ENCODE measurements at regions not wholly inside any gene's neighbourhood (a gene's known extent, or its start where the extent isn't known, plus 50 kb on each side); places are given as distances from the start of the nearest gene placed in this dataset.

GRCh38 chr6:168867247-168868102 is 386.2 kb downstream of the THBS2 start:
- TF ChIP-seq POLR2A (IDR thresholded peaks at IDR 0.05) (no peak), CTCF (IDR thresholded peaks at IDR 0.05) (no peak)
